ENCODE measurements at regions not wholly inside any gene's neighbourhood (a gene's known extent, or its start where the extent isn't known, plus 50 kb on each side); places are given as distances from the start of the nearest gene placed in this dataset.
"Not testable (repeated sequence)": the region's sequence is repeated elsewhere in the genome, so short reads cannot be mapped to it uniquely, and the experiment has no call there.

- Mint-ChIP-seq H3K27me3 (ENCODE audit: low read depth) (peaks cover 2% of the 10 kb centered on the region), H3K4me1 (peaks cover 5% of the 10 kb centered on the region), H3K36me3 (no peaks in the 10 kb centered on the region), H3K27ac (no peak overlapping the region), H3K9me3 (peaks cover 16% of the 10 kb centered on the region), H3K4me3 (no peak overlapping the region)
- no peak for DNase-seq (ENCODE audit: low spot score in 2 of 2, unreplicated experiment in 2 of 2)
- no peak for TF ChIP-seq CTCF (IDR thresholded peaks at IDR 0.05; ENCODE audit: unreplicated experiment)
Measured at GRCh38 chr11:123344790-123345357, 85.2 kb upstream of the GRAMD1B start.

DNA sequence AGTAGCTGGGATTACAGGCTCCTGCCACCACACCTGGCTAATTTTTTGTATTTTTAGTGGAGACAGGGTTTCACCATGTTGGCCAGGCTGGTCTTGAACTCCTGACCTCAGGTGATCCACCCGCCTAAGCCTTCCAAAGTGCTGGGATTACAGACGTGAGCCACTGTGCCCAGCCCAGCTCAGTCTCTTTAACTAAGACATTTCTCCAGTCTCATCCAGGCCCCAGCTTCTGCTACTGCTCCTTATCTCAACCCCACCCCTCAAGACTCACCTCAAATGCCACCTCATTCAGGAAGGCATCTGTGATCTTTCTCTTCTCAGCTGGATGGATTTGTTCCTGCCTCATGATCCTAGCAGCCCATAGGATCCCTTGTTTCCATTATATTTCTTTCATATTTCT lies 85.9 kb upstream of the GRAMD1B start:
- H3K4me1 Mint-ChIP-seq; DNase-seq (ENCODE audit: low spot score in 2 of 2, unreplicated experiment in 2 of 2); H3K27ac Mint-ChIP-seq; H3K36me3 Mint-ChIP-seq; H3K4me3 Mint-ChIP-seq; H3K27me3 Mint-ChIP-seq (ENCODE audit: low read depth): not testable (repeated sequence)
- peaks cover 16% of the 10 kb centered on the region for H3K9me3 Mint-ChIP-seq

DNA sequence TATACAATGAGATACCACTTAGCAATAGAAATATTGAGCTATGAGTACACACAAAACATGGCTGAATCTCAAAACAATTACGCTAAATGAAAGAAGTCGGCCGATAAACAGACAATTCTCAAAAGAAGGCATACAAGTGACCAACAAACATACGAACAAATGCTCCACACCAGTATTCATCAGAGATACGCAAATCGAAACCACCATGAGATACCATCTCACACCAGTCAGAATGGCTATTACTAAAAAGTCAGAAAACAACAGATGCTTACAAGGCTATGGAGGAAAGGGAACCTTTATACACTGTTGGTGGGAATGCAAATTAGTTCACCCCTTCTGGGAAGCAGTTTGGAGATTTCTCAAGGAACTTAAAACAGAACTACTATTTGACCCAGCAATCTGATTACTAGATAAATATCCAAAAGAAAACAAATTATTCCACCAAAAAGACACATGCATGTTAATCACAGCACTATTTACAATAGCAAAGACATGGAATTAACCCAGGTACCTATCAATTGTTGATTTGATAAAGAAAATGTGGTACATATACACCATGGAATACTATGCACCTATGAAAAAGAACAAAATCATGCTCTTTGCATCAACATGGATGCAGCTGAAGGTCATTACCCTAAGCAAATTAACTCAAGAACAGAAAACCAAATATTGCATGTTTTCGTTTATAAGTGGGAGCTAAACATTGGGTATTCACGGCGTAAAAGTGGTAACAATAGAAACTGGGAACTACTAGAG lies 90.9 kb upstream of the GRAMD1B start:
- H3K4me1 Mint-ChIP-seq = no peaks in the 10 kb centered on the region
- TF ChIP-seq CTCF (IDR thresholded peaks at IDR 0.05; ENCODE audit: unreplicated experiment) = no peak
- peaks cover 16% of the 10 kb centered on the region for H3K9me3 Mint-ChIP-seq
- H3K4me3 Mint-ChIP-seq = no peak overlapping the region
- H3K36me3 Mint-ChIP-seq = no peaks in the 10 kb centered on the region
- no peak overlapping the region for H3K27ac Mint-ChIP-seq
- H3K27me3 Mint-ChIP-seq (ENCODE audit: low read depth) = peaks cover 2% of the 10 kb centered on the region
- no peak for DNase-seq (ENCODE audit: low spot score in 2 of 2, unreplicated experiment in 2 of 2)

- Mint-ChIP-seq H3K27me3 (ENCODE audit: low read depth) (peaks cover 2% of the 10 kb centered on the region), H3K27ac (no peak overlapping the region), H3K36me3 (no peaks in the 10 kb centered on the region), H3K9me3 (peaks cover 16% of the 10 kb centered on the region), H3K4me3 (no peak overlapping the region), H3K4me1 (no peaks in the 10 kb centered on the region)
- no peak for TF ChIP-seq CTCF (IDR thresholded peaks at IDR 0.05; ENCODE audit: unreplicated experiment)
- no peak for DNase-seq (ENCODE audit: low spot score in 2 of 2, unreplicated experiment in 2 of 2)
Measured at GRCh38 chr11:123338266-123338800, 91.7 kb upstream of the GRAMD1B start.

GRCh38 chr11:123334925-123335324 lies 95.1 kb upstream of the GRAMD1B start:
- no peak overlapping the region for H3K4me3 Mint-ChIP-seq
- H3K27me3 Mint-ChIP-seq (ENCODE audit: low read depth) = peaks cover 2% of the 10 kb centered on the region
- no peak overlapping the region for H3K27ac Mint-ChIP-seq
- peaks cover 6% of the 10 kb centered on the region for H3K4me1 Mint-ChIP-seq
- peaks cover 4% of the 10 kb centered on the region for H3K9me3 Mint-ChIP-seq
- no peak for DNase-seq (ENCODE audit: low spot score in 2 of 2, unreplicated experiment in 2 of 2)
- H3K36me3 Mint-ChIP-seq = no peaks in the 10 kb centered on the region
- no peak for TF ChIP-seq CTCF (IDR thresholded peaks at IDR 0.05; ENCODE audit: unreplicated experiment)

DNA sequence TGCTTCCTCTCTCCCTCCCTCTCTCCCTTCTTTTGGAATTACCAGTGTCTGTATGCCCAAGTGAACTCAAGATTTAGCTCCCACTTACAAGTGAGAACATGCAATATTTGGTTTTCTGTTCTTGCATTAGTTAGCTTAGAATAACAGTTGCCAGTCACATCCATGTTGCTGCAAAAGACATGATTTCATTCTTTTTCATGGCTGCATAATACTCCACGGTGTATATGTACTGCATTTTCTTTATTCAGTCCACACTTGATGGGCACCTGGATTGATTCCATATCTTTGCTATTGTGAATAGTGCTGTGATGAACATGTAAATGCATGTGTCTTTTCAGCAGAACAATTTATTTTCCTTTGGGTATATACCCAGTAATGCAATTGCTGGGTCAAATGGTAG lies 97.5 kb upstream of the GRAMD1B start:
- not testable (repeated sequence) for DNase-seq (ENCODE audit: low spot score in 2 of 2, unreplicated experiment in 2 of 2); H3K9me3 Mint-ChIP-seq; H3K36me3 Mint-ChIP-seq; H3K27me3 Mint-ChIP-seq (ENCODE audit: low read depth); H3K4me3 Mint-ChIP-seq; H3K4me1 Mint-ChIP-seq; H3K27ac Mint-ChIP-seq

Data from mesothelial cell of epicardium (in vitro differentiated cells).